ENCODE measurements at regions not wholly inside any gene's neighbourhood (a gene's known extent, or its start where the extent isn't known, plus 50 kb on each side); places are given as distances from the start of the nearest gene placed in this dataset.
A peak's percentile ranks its signal among the peaks of the same experiment; 100 is the strongest.

- DNase-seq (ENCODE audit: low read depth), result no peak
Measured at GRCh38 chr5:57687596-57687995, 205.0 kb upstream of the ACTBL2 start.

- DNase-seq (ENCODE audit: low read depth), result no peak
Measured at GRCh38 chr5:57685516-57686255, 203.1 kb upstream of the ACTBL2 start.

GRCh38 chr5:57684299-57684702, 201.7 kb upstream of the ACTBL2 start:
- peak; percentile 14 for DNase-seq (ENCODE audit: low read depth)

- DNase-seq (ENCODE audit: low read depth), result no peak
Measured at GRCh38 chr5:57683036-57683630, 200.5 kb upstream of the ACTBL2 start.

- peak; percentile 57 for DNase-seq (ENCODE audit: low read depth)
Measured at GRCh38 chr5:57681942-57682341, 199.3 kb upstream of the ACTBL2 start.

- DNase-seq (ENCODE audit: low read depth), result no peak
Measured at GRCh38 chr5:57680686-57681085, 198.1 kb upstream of the ACTBL2 start.

- DNase-seq (ENCODE audit: low read depth), result no peak
Measured at GRCh38 chr5:57677235-57677634, 194.6 kb upstream of the ACTBL2 start.

GRCh38 chr5:57676222-57677098, 193.8 kb upstream of the ACTBL2 start:
- DNase-seq (ENCODE audit: low read depth), result no peak

GRCh38 chr5:57675236-57675635, 192.6 kb upstream of the ACTBL2 start:
- DNase-seq (ENCODE audit: low read depth), result no peak

GRCh38 chr5:57671371-57671770, 188.8 kb upstream of the ACTBL2 start:
- no peak for DNase-seq (ENCODE audit: low read depth)

GRCh38 chr5:57666582-57666981, 184.0 kb upstream of the ACTBL2 start:
- peak; percentile 46 for DNase-seq (ENCODE audit: low read depth)

- DNase-seq (ENCODE audit: low read depth), result peak; percentile 47
Measured at GRCh38 chr5:57665146-57665936, 182.7 kb upstream of the ACTBL2 start.

GRCh38 chr5:57664700-57665099, 182.1 kb upstream of the ACTBL2 start:
- no peak for DNase-seq (ENCODE audit: low read depth)

- DNase-seq (ENCODE audit: low read depth), result no peak
Measured at GRCh38 chr5:57663466-57663865, 180.9 kb upstream of the ACTBL2 start.

- no peak for DNase-seq (ENCODE audit: low read depth)
Measured at GRCh38 chr5:57662991-57663390, 180.4 kb upstream of the ACTBL2 start.

GRCh38 chr5:57659886-57660285, 177.3 kb upstream of the ACTBL2 start:
- no peak for DNase-seq (ENCODE audit: low read depth)

- no peak for DNase-seq (ENCODE audit: low read depth)
Measured at GRCh38 chr5:57658018-57658417, 175.4 kb upstream of the ACTBL2 start.

GRCh38 chr5:57655228-57655627, 172.6 kb upstream of the ACTBL2 start:
- no peak for DNase-seq (ENCODE audit: low read depth)

- no peak for DNase-seq (ENCODE audit: low read depth)
Measured at GRCh38 chr5:57653636-57654290, 171.2 kb upstream of the ACTBL2 start.

- no peak for DNase-seq (ENCODE audit: low read depth)
Measured at GRCh38 chr5:57651127-57651526, 168.5 kb upstream of the ACTBL2 start.
